C4-2B (cell line): ENCODE measurements at regions not wholly inside any gene's neighbourhood (a gene's known extent, or its start where the extent isn't known, plus 50 kb on each side); places are given as distances from the start of the nearest gene placed in this dataset.

Source experiments
- CTCF ChIP-seq: fragments of 450-650 bp; conservative IDR thresholded peaks from 2 replicates; pipeline ENCODE4 v1.5.1; 2017; ENCODE audit warnings: mild to moderate bottlenecking
- ZFX ChIP-seq: fragments of 450-650 bp; IDR thresholded peaks from 2 replicates; pipeline ENCODE4 v1.6.1; 2017

- TF ChIP-seq CTCF (no peak), ZFX (no peak)
Measured at GRCh38 chr2:105653302-105653701, 91.4 kb upstream of the NCK2 start.
